ENCODE measurements at regions not wholly inside any gene's neighbourhood (a gene's known extent, or its start where the extent isn't known, plus 50 kb on each side); places are given as distances from the start of the nearest gene placed in this dataset.

- Histone ChIP-seq H3K79me2 (ENCODE audit: insufficient read depth, low read length) (no peaks in the 10 kb centered on the region), H4K20me1 (ENCODE audit: low read depth, low read length) (no peaks in the 10 kb centered on the region), H3K9ac (ENCODE audit: low read length) (no peak overlapping the region), H3K27me3 (ENCODE audit: low read length) (no peaks in the 10 kb centered on the region), H3K36me3 (ENCODE audit: low read length) (no peaks in the 10 kb centered on the region), H2AFZ (ENCODE audit: low read depth, low read length, severe bottlenecking) (no peak overlapping the region), H3K4me3 (ENCODE audit: insufficient read depth, low read length, poor library complexity, severe bottlenecking) (no peak overlapping the region), H3K9me2 (replicated peaks; ENCODE audit: insufficient read depth, low read length) (no peaks in the 10 kb centered on the region), H3K27ac (ENCODE audit: low read depth, low read length) (no peak overlapping the region), H3K9me3 (ENCODE audit: insufficient read depth, low read length) (no peaks in the 10 kb centered on the region), H3F3A (ENCODE audit: insufficient read depth) (no peaks in the 10 kb centered on the region), H3K4me2 (ENCODE audit: low read depth, low read length, poor library complexity, severe bottlenecking) (no peak overlapping the region)
- TF ChIP-seq, protein P1, sequence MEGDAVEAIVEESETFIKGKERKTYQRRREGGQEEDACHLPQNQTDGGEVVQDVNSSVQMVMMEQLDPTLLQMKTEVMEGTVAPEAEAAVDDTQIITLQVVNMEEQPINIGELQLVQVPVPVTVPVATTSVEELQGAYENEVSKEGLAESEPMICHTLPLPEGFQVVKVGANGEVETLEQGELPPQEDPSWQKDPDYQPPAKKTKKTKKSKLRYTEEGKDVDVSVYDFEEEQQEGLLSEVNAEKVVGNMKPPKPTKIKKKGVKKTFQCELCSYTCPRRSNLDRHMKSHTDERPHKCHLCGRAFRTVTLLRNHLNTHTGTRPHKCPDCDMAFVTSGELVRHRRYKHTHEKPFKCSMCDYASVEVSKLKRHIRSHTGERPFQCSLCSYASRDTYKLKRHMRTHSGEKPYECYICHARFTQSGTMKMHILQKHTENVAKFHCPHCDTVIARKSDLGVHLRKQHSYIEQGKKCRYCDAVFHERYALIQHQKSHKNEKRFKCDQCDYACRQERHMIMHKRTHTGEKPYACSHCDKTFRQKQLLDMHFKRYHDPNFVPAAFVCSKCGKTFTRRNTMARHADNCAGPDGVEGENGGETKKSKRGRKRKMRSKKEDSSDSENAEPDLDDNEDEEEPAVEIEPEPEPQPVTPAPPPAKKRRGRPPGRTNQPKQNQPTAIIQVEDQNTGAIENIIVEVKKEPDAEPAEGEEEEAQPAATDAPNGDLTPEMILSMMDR (IDR thresholded peaks at IDR 0.05; ENCODE audit: insufficient read depth, low read length, poor library complexity, severe bottlenecking), result no peak
- TF ChIP-seq EZH2phosphoT487 (conservative IDR thresholded peaks at IDR 0.05; ENCODE audit: low read length), result no peak
Observed at GRCh38 chr2:18151237-18151636, 272.8 kb downstream of the KCNS3 start.

GRCh38 chr2:18149660-18150246, 271.3 kb downstream of the KCNS3 start:
- Histone ChIP-seq H3K79me2 (ENCODE audit: insufficient read depth, low read length) (no peaks in the 10 kb centered on the region), H3F3A (ENCODE audit: insufficient read depth) (no peaks in the 10 kb centered on the region), H3K27ac (ENCODE audit: low read depth, low read length) (no peak overlapping the region), H3K9me2 (replicated peaks; ENCODE audit: insufficient read depth, low read length) (no peaks in the 10 kb centered on the region), H3K4me2 (ENCODE audit: low read depth, low read length, poor library complexity, severe bottlenecking) (no peak overlapping the region), H4K20me1 (ENCODE audit: low read depth, low read length) (no peaks in the 10 kb centered on the region), H3K4me3 (ENCODE audit: insufficient read depth, low read length, poor library complexity, severe bottlenecking) (no peak overlapping the region), H3K27me3 (ENCODE audit: low read length) (no peaks in the 10 kb centered on the region), H3K9me3 (ENCODE audit: insufficient read depth, low read length) (no peaks in the 10 kb centered on the region), H3K9ac (ENCODE audit: low read length) (no peak overlapping the region), H3K36me3 (ENCODE audit: low read length) (no peaks in the 10 kb centered on the region), H2AFZ (ENCODE audit: low read depth, low read length, severe bottlenecking) (no peak overlapping the region)
- TF ChIP-seq, protein P1 (IDR thresholded peaks at IDR 0.05; ENCODE audit: insufficient read depth, low read length, poor library complexity, severe bottlenecking), result peak; percentile 61
- no peak for TF ChIP-seq EZH2phosphoT487 (conservative IDR thresholded peaks at IDR 0.05; ENCODE audit: low read length)

DNA sequence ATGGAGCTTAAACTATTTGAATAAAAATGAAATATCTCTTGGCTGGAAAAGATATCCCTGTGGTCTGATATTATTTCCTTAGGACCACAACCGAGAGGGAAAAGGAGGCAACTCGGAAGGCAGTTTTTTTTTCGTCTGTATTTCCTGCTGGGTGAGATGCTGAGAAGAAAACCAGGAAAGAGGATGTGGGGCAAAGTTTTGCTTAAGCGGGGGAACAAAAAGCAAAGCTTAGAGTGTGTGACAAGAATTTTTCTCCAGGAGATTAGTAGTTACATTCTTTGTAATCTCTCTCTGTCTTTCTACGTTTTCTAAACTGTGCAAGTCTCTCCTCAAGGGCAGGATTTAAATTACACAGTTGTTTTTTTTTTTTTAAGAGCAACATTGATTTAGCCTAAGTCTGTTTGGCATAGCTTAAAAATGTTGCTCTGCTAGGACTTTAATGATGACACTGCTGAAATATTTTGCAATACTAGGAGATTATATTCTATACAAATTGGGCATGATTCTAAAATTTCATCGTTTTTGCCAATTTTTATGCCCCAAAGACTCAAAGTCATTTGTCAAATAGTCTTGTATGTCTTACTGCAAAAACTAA, 258.5 kb downstream of the KCNS3 start:
- Histone ChIP-seq H3K36me3 (ENCODE audit: low read length) (no peaks in the 10 kb centered on the region), H3K9me2 (replicated peaks; ENCODE audit: insufficient read depth, low read length) (no peaks in the 10 kb centered on the region), H3K4me3 (ENCODE audit: insufficient read depth, low read length, poor library complexity, severe bottlenecking) (no peak overlapping the region), H3K27ac (ENCODE audit: low read depth, low read length) (no peak overlapping the region), H4K20me1 (ENCODE audit: low read depth, low read length) (no peaks in the 10 kb centered on the region), H3K79me2 (ENCODE audit: insufficient read depth, low read length) (no peaks in the 10 kb centered on the region), H3K9ac (ENCODE audit: low read length) (no peak overlapping the region), H3F3A (ENCODE audit: insufficient read depth) (no peaks in the 10 kb centered on the region), H3K9me3 (ENCODE audit: insufficient read depth, low read length) (no peaks in the 10 kb centered on the region), H3K4me2 (ENCODE audit: low read depth, low read length, poor library complexity, severe bottlenecking) (no peak overlapping the region), H2AFZ (ENCODE audit: low read depth, low read length, severe bottlenecking) (no peak overlapping the region), H3K27me3 (ENCODE audit: low read length) (no peaks in the 10 kb centered on the region)
- TF ChIP-seq EZH2phosphoT487 (conservative IDR thresholded peaks at IDR 0.05; ENCODE audit: low read length), result no peak
- TF ChIP-seq, protein P1 (IDR thresholded peaks at IDR 0.05; ENCODE audit: insufficient read depth, low read length, poor library complexity, severe bottlenecking), result no peak
